HG03045 (cell line): ENCODE measurements at regions not wholly inside any gene's neighbourhood (a gene's known extent, or its start where the extent isn't known, plus 50 kb on each side); places are given as distances from the start of the nearest gene placed in this dataset.

Experiments
- ATAC-seq: cut with Tn5 transposase; IDR thresholded peaks from one replicate; pipeline ENCODE4 v1.9.1; 2021; ENCODE audit warnings: mild to moderate bottlenecking, moderate library complexity; ENCODE audit not compliant: unreplicated experiment

DNA sequence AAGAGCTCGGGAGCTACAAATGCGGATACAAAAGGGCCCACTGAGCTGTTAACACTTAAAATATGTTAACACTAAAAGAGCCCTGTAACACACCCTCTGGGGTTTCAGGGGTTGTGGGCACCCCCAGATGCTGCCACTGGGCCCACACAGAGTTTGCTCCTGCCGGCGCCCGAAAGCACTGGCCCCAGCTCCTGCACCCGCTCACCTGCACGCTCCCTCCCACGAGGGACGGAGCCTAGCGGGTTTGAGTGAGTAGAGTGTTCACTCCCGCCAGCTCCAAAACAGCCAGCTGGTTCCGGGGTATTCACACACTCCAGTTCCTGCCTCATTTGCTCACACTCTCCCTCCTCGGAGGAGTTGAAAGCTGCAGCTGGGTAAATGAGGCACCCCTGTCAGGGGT, 357.7 kb downstream of the ETNK1 start:
- ATAC-seq, result no peak

DNA sequence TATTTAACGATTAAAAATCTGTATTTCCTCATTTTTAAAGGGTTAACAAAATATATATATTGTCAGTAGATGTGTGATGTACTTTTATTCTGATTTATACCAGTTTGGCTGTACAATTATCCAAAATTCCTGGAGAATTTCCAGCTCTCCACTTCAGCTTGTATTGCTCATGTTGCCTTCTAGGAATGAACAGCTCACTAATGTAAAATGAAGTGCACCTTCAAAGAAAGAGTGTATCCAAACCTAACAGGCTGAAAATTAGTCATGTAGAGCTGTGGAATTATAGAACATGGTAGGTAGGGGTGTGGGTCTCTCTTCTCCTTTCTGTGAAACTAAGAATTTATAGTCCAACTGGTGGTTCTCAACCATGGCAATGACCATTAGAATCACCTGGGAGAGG, 362.0 kb downstream of the ETNK1 start:
- no peak for ATAC-seq

DNA sequence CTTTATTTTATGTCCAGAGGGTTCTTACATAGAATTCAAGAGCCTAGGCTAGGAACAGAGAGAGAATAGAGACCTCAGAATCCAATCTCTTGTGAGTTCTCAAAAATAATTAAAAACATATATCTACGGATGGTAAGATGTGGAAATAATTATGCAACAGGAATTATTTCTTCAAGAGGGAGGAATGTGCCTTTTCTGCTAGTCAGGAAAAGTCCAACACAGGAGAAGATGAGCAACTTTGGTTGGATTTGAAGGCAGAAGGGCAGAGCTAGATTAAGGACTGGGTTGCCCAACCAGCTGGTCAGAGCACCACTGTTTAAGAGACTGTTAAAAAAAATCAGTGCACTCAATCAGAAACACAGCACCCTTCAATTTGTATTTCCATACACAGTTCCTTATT, 365.5 kb downstream of the ETNK1 start:
- ATAC-seq, result no peak

DNA sequence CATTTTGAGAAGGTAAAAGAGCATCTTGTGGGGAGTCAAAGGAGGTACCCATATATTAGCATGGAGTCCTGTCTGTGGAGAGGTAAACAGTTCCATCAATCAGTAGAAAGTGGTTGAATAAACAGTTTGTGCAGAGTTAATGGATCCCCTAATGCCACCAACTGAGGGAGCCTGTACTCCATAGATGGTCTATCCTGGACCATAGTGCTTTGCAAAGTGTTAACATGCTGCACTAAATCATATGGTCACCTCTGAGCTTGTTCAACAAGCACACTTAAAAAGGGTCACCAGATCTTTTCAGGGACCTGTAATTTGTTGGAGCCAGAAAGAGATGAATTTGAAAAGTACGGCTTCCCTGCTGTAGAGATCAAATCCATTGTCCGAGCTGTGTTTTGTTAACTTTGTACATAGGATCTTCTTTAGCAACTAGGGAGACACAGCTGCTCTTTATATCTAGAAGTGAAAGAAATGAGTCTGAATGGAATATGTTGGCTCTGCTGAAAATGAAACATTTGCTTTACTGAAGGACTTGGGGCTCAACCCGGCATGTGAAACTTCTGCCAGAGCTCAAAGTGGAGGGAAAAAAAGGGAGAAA, 366.4 kb downstream of the ETNK1 start:
- no peak for ATAC-seq

DNA sequence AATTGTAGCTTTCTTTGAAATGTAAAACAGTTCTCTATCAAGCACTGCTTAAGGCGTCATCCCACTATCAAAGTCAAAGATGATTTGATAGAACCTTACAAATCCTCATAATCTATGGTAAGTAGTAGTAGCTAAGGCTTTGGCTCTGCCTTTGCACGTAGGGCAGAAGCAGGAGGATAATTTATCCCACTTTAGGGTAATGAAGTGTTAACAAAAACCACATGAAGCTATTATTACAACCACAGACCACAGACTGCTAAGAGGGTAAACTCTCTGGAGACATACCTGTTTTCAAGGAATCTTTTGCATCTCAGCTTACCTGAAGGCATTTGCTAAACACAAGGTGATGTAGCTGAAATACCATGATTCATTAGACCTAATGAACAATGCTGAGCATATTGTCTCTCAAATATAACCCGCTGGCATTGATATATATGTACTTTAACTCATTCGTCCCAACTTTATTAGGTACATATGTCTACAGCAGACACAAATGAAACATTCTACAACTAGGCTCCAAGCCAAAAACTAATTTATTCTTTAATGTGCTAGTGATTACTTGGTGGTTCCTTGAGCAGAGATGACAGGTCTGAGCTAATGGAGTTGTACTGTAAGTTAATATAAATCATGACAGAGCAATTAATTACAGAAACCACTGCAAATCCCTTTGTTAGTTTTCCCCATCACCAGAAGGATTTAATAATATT, 368.8 kb downstream of the ETNK1 start:
- ATAC-seq, result no peak

DNA sequence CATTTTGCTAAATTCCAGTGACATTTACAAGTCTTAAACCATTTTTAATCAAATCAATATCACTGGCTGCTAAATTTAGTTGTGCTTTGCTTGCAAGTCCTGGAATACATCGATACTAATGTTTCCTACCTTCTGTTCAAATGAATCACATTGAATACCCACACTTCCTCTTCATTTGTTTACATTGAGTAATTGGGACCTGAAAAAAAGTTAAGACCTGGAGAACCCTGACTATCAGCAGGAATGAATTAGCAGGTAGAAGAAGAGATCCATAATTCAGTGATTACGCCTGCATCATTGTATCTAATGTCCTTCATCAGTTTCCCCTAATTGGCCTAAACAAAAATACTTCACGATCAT, 369.3 kb downstream of the ETNK1 start:
- ATAC-seq, result no peak

DNA sequence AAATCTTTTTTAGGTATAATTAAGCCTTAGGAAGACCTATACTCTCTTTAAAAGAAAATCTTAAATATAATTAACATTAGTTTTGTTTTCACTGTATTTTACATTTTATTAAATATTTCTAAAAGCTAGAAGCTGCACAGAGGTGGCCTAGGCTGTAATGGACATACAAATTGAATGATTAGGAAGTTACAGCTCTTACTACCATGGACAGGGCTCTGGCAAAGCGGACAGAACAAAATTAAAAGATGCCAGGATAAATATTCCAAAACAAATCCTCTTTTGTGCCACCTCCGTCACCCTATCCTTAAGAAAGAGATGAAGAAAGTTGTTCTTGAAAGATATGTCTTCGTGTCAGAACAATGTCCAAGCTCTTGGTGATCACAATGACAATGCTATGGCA, 376.5 kb downstream of the ETNK1 start:
- ATAC-seq, result no peak

DNA sequence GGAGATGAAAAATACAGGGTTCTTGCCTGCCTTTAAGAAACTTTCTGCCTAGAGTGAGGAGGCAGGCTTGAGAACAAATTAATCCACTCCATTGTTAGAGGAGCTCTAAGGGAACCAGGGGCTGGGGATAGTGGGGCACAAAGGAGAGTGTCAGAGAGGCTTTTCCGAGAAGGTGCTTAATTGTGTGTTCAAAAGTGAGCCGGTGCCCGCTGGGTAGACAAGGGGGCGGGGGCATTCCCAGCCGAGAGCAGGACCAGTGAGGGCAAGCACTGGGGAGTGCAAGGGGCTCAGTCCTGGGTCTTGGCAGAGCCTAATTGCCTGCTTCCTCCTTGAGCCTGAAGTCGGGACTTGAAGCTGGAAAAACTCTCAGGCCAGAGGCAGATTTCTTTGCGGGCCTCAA, 377.4 kb downstream of the ETNK1 start:
- no peak for ATAC-seq

DNA sequence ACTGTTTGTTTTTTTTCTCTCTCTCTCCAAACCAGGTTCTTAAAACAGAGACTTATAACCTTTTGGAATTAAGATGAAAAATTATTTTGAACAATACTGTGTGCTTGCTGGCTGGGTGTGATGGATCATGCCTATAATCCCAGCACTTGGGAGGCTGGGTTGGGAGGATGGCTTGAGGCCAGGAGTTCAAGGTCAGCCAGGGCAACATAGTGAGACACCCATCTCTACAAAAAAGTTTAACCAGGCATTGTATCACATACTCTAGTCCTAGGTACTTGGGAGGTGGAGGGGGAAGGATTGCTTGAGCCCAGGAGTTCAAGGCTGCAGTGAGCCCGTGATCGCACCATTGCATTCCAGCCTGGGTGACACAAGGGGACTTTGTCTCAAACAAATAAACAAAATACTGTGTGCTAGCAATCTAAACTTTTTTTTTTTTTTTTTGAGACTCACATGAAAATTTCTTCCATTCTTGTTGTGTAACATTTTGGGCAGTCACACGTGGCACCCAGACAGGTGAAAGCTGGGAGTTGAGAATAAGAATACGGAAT, 379.6 kb downstream of the ETNK1 start:
- ATAC-seq, result no peak

DNA sequence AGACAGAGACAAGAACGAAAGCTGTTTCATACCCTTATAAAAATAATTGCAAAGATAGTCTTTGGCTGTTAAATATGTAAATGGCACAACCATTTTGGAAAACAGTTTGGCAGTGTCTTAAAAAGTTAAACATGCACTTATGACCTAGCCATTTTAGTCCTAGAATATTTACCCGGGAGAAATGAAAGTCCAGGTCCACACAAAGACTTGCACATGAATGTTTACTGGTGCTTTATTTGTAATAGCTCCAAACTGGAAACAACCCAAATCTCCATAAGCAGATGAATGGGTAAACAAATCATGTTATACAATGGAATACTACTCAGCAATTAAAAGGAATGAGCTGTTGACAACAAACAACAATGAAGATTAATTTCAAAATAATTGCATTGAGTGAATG, 380.4 kb downstream of the ETNK1 start:
- ATAC-seq, result no peak

DNA sequence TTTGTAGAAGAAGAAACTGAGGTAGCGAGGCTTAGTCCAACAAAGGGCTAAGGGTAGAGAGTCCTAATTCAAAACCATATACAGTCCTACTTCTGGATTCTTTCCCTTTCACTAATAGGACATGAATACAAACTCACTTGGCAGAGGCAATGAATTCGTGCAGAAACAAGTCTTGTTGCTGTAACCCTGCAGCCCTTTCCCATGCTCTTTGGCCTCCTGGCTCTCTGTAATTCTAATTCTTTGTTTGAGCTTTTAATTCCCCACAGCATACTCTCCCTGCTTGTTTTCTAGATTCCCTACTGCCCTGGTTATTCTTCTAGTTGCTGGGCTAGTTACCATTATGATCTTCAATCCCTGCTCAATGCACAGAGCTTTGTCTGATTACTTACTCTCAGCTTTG, 381.4 kb downstream of the ETNK1 start:
- no peak for ATAC-seq

DNA sequence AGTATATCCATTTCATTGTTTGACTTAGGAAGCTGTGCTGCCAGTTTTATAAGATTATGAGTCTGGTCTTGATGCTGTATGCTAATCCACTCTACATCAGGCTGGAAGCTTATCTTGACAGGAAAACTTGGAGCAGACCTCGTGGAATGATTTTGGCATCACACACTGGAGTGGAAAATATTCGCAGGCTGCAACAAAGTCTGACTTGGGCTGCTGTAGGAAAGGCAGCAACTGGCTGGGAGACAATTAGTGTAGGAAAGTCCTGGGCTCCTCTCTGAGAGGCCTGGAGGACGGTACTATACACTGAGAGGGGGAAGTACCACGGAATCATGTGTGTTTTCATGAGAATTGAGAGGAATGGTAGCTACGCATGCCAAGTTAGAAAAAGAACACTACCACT, 383.7 kb downstream of the ETNK1 start:
- ATAC-seq, result no peak

DNA sequence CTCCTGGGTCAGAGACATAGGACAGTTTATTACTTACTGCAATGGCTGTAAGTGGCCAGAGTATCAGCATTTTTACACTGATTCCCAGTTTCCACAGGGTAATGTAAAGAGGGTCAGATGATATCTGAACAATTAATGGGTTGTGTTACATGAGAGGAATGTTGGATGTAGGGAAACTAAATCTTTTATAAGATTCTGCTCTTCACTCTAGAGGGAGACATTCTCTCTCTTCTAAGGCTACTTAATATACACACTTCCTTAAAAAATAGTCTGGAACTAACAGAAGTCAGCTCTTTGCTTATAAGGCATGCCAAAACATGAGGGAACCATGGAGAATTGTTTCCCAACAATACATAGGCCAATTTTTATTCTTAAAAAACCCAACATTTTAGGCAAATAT, 389.8 kb downstream of the ETNK1 start:
- ATAC-seq, result no peak

DNA sequence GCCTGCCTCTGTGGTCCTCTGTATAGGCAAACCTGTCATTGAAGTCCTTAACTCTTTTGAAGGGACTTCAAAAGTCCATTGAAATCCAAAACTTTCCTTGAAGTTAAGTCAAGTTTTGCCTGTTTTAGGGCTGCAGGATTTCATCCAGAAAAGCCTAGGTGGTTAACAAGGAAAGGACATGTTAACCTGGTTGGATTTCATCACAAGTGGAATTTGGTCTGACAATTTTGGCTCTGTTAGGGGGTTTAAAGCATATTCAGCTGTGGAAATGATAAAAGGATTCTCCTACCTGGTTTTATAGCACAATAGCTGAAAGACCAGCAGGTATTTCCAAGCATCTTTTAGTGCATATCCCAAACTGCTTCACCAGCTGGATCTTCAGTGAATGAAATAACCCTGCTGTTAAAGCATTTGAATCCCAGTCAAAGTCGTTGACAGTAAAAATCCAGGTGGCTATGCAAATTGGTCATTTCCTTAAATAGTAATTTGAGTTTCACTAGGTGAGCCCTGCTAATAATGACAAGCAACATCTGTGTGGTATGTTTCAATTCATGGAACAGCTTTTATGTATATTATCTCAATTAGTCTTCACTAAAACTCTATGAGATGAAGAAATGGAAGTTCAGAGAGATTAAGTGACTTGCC, 400.5 kb downstream of the ETNK1 start:
- ATAC-seq, result no peak

DNA sequence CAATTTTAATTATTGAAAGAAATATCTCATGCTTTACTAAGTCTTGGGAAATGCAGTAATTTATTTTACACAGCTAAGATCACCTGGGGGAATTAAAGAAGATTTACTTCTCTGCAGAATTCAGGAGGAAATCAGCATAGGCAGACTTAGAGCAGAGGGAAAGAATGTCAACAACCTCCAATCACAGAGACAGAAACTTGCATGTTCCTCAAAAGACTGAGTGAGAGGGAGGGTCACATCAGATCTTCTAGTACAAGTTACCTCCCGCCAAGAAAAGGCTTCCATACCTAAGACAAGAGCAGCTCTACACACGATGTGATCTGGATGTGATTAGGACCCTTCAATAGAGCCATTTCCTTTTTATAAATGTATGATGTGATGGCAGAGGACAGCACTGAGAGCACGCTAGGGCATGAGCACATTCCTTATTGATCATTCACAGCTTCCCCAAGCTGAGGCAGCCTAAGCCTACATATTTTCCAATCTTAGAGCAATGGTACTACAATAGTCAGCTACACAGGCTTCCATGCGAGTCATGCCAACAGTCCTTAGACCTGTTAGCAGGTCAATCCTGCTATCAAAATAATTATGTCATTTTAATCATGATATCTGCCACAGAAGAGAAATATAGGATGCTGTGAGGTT, 403.3 kb downstream of the ETNK1 start:
- no peak for ATAC-seq

DNA sequence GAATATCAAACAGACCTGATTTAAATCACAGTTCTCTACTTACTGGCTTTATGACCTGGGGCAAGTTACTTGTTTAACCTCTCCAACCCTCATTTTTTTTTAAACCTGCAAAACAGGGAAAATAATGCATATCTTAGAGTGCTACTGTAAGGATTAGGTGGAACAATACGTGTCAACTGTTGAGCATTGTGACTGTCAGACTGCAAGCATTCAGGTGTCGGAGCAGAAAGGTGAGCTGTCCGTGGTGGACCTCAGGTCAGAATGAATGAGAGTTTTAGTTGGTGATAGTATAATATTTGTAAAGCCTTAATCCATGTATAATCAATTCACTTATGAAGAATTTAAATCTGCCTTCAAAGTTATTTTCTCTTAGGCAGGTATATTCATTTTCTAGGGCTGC, 404.2 kb downstream of the ETNK1 start:
- ATAC-seq, result no peak

DNA sequence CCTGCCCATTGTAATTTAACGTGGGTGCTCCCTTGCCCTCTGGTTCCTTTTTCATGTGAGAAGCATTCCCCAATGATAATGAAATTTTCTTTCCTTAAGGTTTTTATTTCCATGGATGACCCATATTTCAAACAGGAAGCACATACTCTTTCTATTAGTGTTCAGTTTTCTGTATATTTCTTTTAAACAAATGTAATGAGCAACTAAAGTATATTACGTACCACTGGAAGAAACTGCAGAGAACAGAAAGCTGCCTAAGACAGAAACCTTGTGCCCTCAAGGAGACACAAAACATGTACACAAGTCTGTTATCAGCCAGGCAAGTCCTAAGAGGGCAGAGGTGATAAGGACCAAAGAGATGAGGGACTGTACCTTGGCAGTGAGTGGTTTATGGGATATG, 414.9 kb downstream of the ETNK1 start:
- no peak for ATAC-seq

DNA sequence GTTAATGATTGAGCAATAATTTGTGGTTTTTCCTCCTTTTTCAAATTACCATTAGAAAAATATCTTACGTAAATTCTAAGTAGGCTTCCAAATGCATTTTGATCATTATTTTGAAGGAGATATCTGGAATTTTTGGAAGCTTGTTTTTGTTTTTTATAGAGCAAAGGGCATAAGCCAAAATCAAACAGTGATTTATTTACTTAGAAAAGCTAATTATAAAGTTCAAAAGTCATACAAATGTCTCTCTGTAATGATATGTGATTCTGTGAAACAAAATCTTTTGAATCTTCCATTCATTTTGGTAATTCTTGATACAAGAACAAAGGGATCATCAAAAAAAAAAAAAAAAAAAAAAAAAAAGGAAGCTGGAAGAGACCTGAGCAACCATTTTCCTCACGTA, 416.8 kb downstream of the ETNK1 start:
- no peak for ATAC-seq

DNA sequence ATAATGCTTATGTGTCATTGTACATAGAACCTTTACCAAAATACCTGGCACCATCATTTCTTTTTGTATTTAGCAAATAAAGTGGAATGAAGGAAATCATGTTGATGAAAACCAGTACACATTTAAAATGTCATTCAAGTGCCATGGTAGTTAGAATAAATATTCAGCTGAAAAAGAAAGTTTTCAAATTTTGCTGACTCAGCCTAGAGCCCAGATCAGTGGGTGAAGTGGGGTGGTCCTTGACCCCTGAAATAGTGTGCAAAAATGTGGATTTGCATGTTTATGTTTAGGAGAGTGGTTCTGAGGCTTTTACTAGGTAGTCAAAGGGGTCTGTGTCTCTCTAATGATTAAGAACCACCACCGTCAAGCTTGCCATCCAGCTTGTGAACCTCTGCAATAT, 418.7 kb downstream of the ETNK1 start:
- ATAC-seq, result no peak

DNA sequence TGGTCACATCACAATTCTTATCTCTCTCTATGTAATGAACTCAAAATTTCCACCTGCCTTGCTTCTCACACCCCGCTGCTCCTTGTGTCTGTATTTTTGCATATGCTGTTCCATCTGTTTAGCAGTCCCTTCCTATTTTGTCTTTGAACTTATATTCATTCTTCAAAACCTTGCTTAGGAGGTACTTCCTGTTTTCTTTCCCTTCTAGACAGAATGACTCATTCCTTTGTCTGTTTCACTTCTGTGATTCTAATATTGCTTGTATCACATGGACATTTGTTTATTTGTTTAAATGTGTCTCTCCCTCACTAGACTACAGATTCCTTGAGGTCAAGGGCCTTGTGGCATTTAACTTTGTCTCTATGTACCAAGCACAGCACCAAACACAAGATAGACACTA, 424.2 kb downstream of the ETNK1 start:
- no peak for ATAC-seq

DNA sequence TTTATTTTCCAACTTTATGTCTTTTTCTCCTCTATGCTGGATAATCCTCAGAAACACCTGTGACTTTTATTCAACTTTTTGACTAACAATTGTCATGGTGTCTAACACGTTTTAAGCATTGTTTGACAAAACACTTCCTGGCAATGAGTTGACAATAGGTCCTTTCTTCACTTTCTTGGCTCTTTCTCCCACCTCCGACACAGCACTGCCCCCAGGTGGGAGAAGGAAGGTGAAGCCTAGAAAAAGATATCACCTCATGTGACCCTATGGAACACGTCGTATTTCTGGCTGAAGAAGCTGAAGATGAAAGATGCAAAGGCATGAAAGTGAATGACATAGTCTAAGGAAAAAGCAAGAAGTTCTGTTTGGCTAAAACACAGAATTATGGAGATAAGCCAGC, 430.0 kb downstream of the ETNK1 start:
- ATAC-seq, result no peak

DNA sequence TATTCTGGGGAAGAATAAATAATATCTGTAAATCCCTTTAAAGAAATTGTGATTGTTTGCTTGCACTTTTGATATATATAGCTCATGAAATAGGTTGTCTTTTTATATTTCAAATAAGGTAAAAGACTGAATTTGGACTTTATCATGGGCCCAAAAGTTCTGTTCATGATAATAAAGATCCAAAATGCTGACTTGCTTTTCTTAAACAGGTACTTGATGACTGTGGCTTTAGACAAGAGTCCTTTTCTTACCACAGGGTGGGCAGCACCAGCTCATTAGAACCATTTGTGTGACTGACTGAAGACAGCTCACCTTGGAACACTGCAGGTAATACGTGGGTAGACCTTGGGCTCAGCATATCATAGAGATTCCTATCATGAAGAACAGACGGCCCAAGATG, 432.6 kb downstream of the ETNK1 start:
- no peak for ATAC-seq
